A204.1 (cell line): ENCODE measurements at regions not wholly inside any gene's neighbourhood (a gene's known extent, or its start where the extent isn't known, plus 50 kb on each side); places are given as distances from the start of the nearest gene placed in this dataset.
A peak's percentile ranks its signal among the peaks of the same experiment; 100 is the strongest.
"Not testable (repeated sequence)": the region's sequence is repeated elsewhere in the genome, so short reads cannot be mapped to it uniquely, and the experiment has no call there.

ENCODE experiments used
- FAIRE-seq: peaks from 2 replicates; lab custom pipeline; 2012; peaks lifted over from hg19 to GRCh38; lab: Jason Lieb, UNC

- FAIRE-seq: no peak
Measured at GRCh38 chrX:93868289-93868965, 194.4 kb downstream of the FAM133A start.

- FAIRE-seq: peak; percentile 67
Measured at GRCh38 chrX:93874554-93874953, 200.5 kb downstream of the FAM133A start.

GRCh38 chrX:93875621-93876282, 201.7 kb downstream of the FAM133A start:
- FAIRE-seq: no peak

- FAIRE-seq: not testable (repeated sequence)
Measured at GRCh38 chrX:93921041-93921440, 247.0 kb downstream of the FAM133A start.

- no peak for FAIRE-seq
Measured at GRCh38 chrX:93932471-93933220, 258.6 kb downstream of the FAM133A start.

- FAIRE-seq: no peak
Measured at GRCh38 chrX:93977641-93978040, 303.6 kb downstream of the FAM133A start.

GRCh38 chrX:93985344-93986307, 311.6 kb downstream of the FAM133A start:
- no peak for FAIRE-seq
